Retinal pigment epithelial cell (primary cell): ENCODE measurements at regions not wholly inside any gene's neighbourhood (a gene's known extent, or its start where the extent isn't known, plus 50 kb on each side); places are given as distances from the start of the nearest gene placed in this dataset.

ENCODE experiments used
- DNase-seq: peaks from one replicate; pipeline ENCODE4 v3.0.0-alpha.2; 2010; ENCODE audit warnings: low read depth
- H3K4me3 ChIP-seq: 2 replicates; pipeline ENCODE4 v1.5.1; 2011; ENCODE audit warnings: mild to moderate bottlenecking, low read length, control low read depth, moderate library complexity
- CTCF ChIP-seq: conservative IDR thresholded peaks from 2 replicates; pipeline ENCODE4 v1.5.1; 2011; ENCODE audit warnings: low read depth, low read length, control low read depth, inconsistent platforms

DNA sequence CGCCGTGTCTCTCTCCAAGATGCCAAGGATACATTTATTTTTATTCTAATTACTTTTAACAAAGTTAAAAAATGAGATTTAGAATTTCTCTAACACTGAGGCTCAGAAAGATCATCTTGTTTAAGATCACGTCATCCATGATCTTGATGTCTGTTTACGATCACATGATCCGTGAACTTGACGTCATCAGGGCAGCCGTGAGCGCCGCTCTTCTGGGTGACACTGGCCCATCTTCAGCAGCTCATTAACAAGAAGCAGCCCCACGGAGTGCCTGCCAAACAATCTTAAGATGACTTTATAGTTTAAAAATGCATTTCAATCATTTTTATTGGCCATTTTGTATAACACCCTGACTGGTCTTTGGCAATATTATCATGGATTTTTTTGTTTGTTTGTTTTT is 291.1 kb upstream of the PRKCQ start:
- TF ChIP-seq CTCF: no peak
- H3K4me3 ChIP-seq: no peak overlapping the region
- no peak for DNase-seq

- DNase-seq: no peak
- no peak for TF ChIP-seq CTCF
- H3K4me3 ChIP-seq: no peak overlapping the region
Measured at GRCh38 chr10:6868036-6868725, 288.1 kb upstream of the PRKCQ start.

GRCh38 chr10:6866757-6867156 is 286.7 kb upstream of the PRKCQ start:
- DNase-seq: no peak
- TF ChIP-seq CTCF: no peak
- H3K4me3 ChIP-seq: no peak overlapping the region

DNA sequence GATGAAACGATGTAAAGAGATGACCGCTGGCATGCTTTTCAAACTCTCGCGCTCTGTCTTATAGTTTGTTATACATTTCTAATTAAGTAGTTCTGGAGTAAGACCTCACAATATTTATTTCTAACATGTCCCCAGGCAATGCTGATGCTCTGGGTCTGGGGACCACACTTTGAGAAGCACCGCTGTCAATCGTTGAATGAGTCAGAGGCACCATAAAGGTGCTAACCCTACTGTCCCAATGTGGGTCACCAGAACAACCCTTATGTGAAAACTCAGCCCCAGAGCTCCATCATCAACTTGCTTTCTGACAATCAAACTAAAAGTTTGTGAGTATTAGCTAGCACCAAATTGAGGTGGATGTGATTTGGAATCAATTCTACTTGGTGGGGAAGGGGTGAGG is 284.1 kb upstream of the PRKCQ start:
- no peak overlapping the region for H3K4me3 ChIP-seq
- DNase-seq: no peak
- TF ChIP-seq CTCF: no peak

DNA sequence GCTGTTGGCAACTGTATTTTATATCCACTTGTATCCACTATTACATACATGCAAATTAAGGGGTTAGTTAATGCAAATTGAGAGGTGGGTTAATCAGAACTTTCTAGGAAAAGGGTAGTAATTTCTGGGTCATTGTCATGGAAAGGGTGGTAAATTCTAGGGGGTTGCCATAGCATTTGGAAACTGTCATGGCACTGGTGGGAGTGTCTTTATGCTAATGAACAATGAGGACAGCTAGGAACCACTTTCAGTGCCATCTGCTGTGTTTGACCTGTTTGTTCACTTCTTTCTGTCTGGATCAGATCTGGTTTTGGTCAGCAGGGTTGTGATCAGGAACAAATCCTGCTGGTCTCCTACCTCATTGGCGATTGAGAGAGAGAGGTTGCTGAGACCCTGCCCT is 283.3 kb upstream of the PRKCQ start:
- TF ChIP-seq CTCF: no peak
- no peak for DNase-seq
- no peak overlapping the region for H3K4me3 ChIP-seq

- no peak overlapping the region for H3K4me3 ChIP-seq
- TF ChIP-seq CTCF: no peak
- DNase-seq: no peak
Measured at GRCh38 chr10:6850452-6850851, 270.4 kb upstream of the PRKCQ start.

DNA sequence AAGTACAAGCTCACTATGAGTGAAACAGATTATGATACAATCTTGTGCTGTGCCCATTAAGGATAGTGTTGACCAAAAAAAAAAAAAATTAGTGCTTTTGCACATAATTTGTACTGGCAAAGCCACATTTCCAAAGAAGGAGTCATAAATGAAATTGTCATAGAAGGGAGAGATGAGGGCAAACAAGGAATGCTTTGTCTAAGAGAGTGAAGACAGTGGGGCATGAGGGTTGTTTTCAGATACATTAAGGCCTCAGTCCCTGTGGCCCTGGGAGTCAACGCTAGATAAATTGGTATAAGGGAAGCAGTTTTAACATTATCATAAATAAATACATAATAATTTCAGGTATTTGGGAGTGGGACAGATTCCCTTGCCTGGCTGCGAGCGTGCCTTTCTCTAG is 267.5 kb upstream of the PRKCQ start:
- TF ChIP-seq CTCF: no peak
- no peak overlapping the region for H3K4me3 ChIP-seq
- DNase-seq: no peak
